ENCODE measurements at regions not wholly inside any gene's neighbourhood (a gene's known extent, or its start where the extent isn't known, plus 50 kb on each side); places are given as distances from the start of the nearest gene placed in this dataset.

- DNase-seq = no peak
Observed at GRCh38 chr21:26736449-26736848, 108.8 kb downstream of the ADAMTS1 start.

DNA sequence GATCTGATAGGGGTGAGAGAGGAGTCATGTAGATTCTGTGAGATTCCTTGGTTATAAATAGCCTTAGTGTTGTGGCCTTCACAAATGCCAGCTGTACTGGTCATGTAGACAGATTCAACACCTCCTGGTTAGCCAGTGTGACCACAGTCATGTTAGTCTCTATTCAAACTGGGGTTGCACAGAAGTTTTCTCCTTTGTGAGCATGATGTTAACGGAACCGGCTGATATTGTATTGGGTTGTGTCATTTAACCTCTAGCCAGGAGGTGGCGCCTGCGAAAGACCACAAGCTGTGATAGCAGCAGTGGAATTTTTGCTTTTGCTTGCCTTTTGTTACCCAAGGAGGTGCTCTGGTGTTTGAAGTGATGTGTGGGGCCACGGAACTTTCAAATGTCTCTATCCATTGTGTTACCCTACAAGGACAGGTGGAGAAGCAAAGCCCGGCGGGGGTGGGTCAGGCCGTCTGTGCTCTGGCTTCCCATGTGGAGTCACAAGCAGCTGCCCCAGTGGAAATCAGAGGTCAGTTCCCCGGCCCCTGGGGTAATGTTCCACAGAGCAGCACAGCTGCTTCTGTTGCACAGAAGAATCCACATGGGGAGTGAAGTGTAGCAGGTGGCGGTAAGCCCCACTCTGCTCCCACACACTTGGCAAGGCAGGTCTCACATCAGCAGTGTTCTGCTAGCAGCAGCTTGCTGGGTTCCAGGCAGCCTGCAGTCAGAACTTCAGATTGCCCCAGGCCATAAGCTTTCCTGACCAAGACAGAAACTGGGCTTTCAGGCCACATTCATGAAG lies 112.6 kb downstream of the ADAMTS1 start:
- DNase-seq = peak in 1 of 2 donors; percentile 21

DNA sequence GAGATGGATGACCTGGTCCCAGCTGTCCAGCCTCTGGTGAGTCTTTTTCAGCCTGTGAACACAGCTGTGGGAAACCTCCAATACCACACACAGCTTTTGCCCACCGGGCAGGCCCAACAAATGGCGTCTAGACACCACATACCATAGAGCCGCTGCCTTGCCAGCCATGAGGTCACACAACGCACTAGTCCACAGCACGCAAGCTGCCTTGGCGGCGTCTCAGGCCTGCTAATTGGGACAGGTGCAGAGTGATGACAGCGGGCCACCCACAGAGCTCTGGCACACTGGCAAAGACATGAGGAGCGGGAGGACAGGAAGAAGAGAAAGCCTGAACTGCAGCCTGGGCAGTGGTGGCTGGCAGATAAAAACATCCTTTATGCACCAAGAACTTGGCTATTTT lies 125.5 kb downstream of the ADAMTS1 start:
- no peak for DNase-seq

DNA sequence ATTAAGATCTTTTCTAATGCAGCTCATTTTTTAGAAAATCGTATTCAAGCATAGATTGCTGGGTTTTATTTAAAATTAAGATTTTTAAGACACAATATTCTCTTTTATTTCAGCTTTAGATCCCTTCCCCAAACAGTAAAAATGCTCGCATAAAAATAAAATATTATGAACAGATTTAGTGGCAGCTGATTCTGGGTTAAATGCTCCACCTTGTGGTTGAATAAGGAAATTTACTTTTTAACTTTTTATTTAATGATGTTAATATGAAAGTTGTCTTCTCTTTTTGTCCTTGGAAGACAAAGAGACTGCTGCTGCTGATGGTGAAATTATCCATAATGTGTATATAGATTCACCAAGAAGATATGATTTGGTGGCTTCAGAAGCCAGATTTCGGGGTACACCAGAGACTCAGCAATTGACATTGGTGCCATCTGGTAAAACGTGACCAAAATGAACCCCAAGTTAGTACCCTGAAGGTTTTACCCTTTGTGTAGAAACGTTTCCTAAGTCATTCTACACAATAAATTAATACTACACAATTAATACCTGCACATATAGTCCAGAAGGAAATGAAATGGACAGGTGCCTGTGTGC lies 128.0 kb downstream of the ADAMTS1 start:
- no peak for DNase-seq

DNA sequence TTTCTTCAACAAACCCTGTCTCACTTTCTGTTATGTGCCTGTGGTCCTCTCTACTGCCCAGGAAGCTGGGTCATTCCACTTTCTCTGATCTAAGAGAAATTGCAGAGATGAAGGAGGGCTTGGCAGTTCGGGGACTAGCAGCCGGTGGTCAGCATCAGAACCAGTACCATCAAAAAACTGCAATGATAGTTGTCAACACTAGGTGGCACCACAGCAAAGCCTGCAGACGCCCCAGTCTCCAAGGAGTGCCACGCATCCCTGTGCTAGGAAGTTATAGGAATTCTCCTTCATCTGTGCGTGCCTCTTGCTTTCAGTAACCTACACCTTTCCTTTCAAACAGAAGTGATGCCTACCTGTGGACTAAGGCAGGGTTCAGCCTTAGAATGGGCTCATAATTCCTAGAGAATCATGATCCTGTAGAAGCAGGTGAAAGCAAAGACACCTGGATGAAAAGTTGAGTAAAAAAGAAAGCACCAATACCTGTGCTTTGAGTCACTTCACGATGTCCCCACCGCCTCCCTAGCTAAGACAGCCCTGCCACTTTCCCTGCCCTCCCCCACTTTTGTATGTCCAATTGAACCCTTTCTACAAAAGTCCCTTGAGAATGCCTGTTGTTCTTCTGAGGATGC lies 129.2 kb downstream of the ADAMTS1 start:
- DNase-seq = peak; percentile 16

GRCh38 chr21:26715116-26715515 lies 130.1 kb downstream of the ADAMTS1 start:
- no peak for DNase-seq

GRCh38 chr21:26710155-26710554 lies 135.1 kb downstream of the ADAMTS1 start:
- no peak for DNase-seq

GRCh38 chr21:26709090-26709489 lies 136.0 kb upstream of the CYYR1 start:
- DNase-seq = no peak

GRCh38 chr21:26708223-26708800 lies 135.2 kb upstream of the CYYR1 start:
- no peak for DNase-seq

- DNase-seq = no peak
Observed at GRCh38 chr21:26707246-26707645, 134.2 kb upstream of the CYYR1 start.

- no peak for DNase-seq
Observed at GRCh38 chr21:26698416-26698815, 125.3 kb upstream of the CYYR1 start.

DNA sequence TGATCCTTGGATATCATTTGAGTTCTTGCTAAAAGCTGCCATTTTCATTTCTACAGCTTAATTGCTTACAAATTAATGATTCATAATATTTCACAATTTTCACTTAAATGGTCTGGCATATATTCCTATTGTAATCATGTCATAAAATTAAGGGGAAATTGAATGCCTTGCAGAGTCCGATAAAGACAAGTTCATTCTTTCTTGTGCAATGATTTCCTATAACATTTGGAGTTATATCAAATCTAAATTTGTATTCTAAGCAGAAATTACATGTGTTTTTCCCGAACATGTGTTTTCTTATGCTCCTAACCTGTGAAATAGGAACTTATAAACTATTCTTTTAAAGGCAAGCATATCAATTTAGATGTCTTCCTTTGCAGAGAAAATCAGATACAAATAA lies 118.3 kb upstream of the CYYR1 start:
- no peak for DNase-seq

- no peak for DNase-seq
Observed at GRCh38 chr21:26686705-26687104, 113.6 kb upstream of the CYYR1 start.

DNA sequence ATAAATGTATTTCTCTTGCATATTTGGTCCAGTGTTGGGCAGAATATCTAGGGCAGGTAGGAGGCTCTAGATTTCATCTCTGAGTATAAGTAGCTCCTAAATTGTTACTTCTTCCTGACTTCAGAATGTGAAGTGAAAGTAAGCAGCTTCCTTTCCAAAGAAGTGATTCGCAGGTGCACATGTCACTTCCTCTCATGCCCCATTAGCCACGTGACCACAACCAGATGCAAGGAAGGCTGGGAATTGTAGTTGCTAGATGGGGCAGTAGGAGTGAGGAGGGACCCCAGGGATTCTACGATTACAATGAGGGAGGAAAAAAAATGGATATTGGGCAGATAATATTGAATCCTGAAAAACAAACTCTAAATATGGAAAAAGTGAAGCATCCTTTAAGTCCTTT lies 113.2 kb upstream of the CYYR1 start:
- DNase-seq = peak; percentile 2 to 8

GRCh38 chr21:26684889-26685288 lies 111.8 kb upstream of the CYYR1 start:
- no peak for DNase-seq

DNA sequence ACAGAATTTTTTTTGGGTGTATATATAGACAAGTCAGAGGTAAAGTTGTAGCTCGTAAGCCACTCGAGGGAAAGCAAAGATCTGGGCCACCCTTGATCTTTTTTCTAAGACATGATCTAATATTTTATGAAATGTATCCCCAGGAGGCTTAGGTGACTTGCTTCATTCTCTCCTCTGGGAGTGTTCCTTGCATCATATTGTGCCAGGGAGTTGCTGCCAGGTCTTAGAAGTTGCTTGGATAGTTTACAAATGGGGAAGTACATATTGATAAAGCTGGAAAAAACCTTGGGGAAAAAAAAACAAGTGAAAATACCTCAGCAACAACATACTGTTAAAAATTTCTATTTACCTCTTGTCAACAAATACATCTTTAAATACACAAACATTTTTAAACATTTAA lies 110.9 kb upstream of the CYYR1 start:
- no peak for DNase-seq

DNA sequence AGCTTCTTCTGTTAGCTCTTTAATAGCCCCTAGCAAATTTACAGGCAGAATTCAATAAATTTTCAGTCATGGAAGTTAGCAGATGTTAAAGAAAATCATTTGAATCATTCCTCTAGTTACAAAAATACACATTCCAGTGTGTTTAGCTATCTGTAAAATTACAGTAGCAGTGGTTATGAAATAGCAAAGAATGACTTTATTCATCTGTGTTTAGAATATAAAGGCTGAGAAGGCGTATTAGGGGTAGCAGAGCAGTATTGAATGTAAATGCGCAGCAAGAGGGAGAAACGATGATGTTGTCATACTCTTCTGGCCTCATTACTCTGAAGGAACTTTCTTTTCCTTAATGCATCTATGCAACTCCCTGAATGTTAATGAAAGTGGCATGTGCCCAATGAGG lies 106.2 kb upstream of the CYYR1 start:
- no peak for DNase-seq

DNA sequence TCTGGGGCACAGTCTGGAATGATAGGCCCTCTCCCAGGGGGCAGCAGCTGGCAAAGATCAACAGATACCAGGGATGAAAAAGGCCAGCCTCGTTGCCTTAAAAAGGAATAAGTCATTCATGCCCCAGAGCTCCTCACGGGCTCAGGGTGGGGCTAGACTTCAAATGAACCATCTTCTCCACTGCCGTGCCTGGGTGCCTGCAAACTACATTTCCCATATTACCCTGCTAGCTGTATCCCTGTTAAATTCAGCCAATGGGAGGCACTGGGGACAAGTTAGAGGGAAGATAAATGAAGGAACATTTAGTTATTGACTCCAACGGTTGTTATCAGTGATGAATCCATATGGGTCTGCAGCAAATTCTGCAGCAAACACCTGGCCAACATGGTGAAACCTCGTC lies 101.2 kb upstream of the CYYR1 start:
- DNase-seq = no peak

DNA sequence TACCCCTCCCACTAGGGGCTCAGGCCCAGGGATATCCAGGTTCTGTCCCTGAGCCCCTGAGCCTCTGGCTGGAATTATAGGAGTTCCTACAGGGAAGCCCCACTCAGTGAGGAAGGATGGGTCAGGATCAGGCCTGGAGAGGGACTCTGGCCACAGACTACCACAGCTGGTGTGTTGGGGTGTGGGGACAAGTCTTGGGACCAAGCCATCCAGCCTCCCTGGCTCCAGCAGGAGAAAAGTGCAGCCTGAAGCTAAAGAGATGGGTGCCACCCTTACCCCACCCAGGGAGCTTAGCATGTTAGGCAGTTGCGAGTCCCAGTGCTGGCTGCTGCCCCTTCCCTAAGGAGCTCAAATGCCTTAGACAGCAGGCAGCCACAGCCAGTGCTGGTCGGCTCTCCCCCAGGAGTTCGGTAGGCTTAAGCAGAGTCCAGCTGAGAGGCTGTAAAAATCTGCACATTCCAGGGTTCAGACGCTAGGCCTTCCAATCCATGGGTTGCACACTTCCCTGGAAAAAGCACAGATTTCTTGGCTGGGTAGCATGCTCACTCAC lies 96.2 kb upstream of the CYYR1 start:
- DNase-seq = no peak

- no peak for DNase-seq
Observed at GRCh38 chr21:26659757-26660156, 86.7 kb upstream of the CYYR1 start.

DNA sequence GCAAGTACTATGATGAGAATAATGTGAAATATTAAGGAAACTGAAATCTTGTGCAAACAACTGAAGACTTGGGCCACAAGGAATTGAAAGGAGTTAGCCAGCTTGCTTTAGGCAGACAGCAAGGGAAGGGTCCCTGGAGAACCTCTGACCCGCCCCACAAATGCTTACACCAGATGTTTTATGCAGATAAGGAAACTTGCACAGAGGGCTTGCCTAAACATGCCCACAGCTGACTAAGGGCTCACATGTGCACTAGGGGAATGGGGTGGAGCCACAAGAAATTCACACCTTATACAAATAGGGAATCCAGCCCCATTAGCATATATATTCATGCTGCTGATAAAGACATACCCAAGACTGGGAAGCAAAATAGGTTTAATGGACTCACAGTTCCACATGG lies 86.1 kb upstream of the CYYR1 start:
- DNase-seq = no peak

- DNase-seq = no peak
Observed at GRCh38 chr21:26655460-26655859, 82.4 kb upstream of the CYYR1 start.

DNA sequence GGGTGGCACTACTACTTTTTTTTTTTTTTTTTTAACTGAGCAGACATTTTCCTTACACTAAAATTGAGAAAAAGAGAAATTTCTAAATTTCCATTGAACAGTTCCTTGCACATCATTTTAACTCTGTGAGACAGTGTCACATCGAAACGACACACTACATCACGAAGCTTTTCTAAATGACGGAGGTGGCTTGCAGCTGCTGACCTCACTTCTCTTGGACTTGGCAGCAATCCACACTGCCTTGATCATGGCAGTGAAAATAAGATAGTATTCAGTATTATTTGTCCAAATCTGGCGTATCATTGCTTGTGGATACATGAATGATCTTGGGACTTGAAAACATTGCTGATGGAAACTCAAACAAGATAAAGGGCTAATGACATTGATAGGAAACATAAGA lies 80.3 kb upstream of the CYYR1 start:
- no peak for DNase-seq

DNA sequence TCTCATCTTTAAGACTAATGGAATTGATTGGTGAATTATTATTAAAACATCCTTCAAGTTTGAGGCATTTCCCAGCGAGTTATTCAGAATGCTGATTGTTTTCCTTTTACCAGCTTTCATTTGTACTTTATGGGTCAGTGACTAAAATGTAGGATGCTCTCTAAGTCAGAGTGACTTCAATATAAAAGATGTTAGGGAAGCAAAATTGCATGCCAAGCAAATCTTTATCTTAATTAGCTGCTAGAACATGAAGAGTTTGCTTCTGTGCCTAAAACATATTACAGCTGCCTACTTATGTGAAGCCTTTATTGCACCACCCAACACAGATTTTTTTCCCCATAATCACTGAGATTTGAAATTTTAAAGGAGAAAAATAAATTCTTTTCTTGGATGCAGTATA lies 79.8 kb upstream of the CYYR1 start:
- DNase-seq = no peak
